ENCODE measurements at regions not wholly inside any gene's neighbourhood (a gene's known extent, or its start where the extent isn't known, plus 50 kb on each side); places are given as distances from the start of the nearest gene placed in this dataset.
"Not testable (repeated sequence)": the region's sequence is repeated elsewhere in the genome, so short reads cannot be mapped to it uniquely, and the experiment has no call there.

DNA sequence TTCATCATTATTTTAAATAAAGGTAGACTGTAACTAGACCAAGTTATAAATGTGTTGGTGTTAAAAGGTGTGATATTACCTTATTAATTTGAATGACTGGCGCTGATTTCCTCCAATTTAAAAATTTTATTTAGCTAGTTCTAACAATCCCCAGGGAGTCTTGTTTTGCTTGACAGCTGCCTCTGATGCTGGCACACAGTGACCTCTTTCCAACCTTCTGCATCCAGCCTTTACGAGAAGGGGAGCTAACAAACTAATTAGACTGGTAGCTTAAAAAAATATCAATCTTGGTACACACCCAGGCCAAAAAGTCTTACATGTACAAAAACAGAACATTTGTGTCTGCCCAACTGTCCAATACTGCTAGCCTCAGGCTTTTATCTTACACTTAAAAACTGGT is 51.8 kb upstream of the ENPEP start:
- no peak for DNase-seq (ENCODE audit: low spot score)

GRCh38 chr4:110418641-110419040 is 57.3 kb upstream of the ENPEP start:
- no peak for DNase-seq (ENCODE audit: low spot score)

GRCh38 chr4:110417136-110417535 is 58.8 kb upstream of the ENPEP start:
- DNase-seq (ENCODE audit: low spot score), result no peak

DNA sequence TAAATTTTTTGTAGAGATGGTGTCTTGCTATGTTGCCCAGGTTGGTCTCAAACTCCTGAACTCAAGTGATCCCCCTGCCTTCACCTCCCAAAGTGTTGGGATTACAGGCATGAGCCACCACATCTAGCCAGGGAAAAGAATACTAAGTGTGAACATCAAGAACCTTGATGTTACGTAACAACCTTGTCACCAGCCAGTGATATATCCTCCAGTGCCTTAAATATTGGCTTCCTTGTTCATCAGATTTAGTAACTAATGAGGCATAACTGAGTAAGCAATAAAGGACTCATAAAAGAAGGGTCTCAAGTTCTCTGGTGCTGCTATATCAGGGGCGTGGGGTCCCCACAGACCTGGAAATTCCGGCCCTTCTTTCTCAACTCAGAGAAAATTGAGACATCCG is 60.5 kb upstream of the ENPEP start:
- no peak for DNase-seq (ENCODE audit: low spot score)

- DNase-seq (ENCODE audit: low spot score), result no peak
Measured at GRCh38 chr4:110415041-110415440, 60.9 kb upstream of the ENPEP start.

GRCh38 chr4:110414561-110414920 is 61.4 kb upstream of the ENPEP start:
- no peak for DNase-seq (ENCODE audit: low spot score)

- not testable (repeated sequence) for DNase-seq (ENCODE audit: low spot score)
Measured at GRCh38 chr4:110413807-110414560, 62.0 kb upstream of the ENPEP start.

DNA sequence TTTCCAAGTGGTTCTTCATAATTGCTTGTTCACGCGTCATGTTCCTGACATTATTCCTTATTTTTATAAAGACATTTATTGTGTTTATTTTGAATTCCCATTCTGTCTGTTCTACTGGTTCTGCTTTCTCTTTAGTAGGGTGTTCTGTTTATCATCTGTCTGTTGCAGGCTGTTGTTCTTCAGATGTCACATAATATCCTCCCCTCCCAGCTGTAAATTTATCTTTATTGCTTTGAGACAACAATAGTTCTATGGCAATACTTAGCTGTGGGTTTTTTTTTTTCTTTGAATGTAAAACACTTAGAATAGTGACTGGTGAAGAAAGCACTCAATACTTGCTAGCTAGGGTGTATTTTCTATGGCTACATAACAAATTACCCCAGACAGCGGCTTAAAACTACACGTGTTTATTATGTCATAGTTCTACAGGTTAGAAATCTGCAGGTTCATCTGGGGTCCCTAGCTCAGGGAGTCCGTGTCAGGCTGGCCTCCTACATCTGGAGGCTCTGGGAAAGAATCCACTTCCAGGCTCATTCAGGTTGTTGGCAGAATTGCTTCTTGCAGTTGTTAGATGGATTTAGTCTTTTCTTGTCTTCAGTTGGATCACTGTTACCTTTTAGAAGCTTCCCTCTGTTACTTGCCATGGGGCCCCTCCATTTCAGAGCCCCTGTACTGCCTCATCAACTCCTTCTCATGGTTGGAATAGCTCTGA is 63.4 kb upstream of the ENPEP start:
- no peak for DNase-seq (ENCODE audit: low spot score)

- DNase-seq (ENCODE audit: low spot score), result no peak
Measured at GRCh38 chr4:110411574-110412011, 64.4 kb upstream of the ENPEP start.

DNA sequence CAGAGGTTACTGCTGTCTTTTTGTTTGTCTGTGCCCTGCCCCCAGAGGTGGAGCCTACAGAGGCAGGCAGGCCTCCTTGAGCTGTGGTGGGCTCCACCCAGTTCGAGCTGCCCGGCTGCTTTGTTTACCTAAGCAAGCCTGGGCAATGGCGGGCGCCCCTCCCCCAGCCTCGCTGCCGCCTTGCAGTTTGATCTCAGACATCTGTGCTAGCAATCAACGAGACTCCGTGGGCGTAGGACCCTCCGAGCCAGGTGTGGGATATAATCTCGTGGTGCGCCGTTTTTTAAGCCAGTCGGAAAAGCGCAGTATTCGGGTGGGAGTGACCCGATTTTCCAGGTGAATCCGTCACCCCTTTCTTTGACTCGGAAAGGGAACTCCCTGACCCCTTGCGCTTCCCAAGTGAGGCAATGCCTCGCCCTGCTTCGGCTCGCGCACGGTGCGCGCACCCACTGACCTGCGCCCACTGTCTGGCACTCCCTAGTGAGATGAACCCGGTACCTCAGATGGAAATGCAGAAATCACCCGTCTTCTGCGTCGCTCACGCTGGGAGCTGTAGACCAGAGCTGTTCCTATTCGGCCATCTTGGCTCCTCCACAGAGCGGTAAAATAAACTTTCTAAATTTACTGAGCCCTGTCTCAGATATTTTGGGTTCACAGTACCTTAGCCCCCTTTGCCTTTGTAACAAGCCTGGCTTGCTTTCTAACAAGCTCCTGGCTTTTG is 64.9 kb upstream of the ENPEP start:
- not testable (repeated sequence) for DNase-seq (ENCODE audit: low spot score)

GRCh38 chr4:110400086-110400485 is 75.9 kb upstream of the ENPEP start:
- DNase-seq (ENCODE audit: low spot score), result no peak

GRCh38 chr4:110399046-110399445 is 76.9 kb upstream of the ENPEP start:
- not testable (repeated sequence) for DNase-seq (ENCODE audit: low spot score)

GRCh38 chr4:110396963-110397362 is 79.0 kb upstream of the ENPEP start:
- no peak for DNase-seq (ENCODE audit: low spot score)

- DNase-seq (ENCODE audit: low spot score), result no peak
Measured at GRCh38 chr4:110395421-110395820, 80.5 kb upstream of the ENPEP start.

- no peak for DNase-seq (ENCODE audit: low spot score)
Measured at GRCh38 chr4:110394871-110395270, 81.1 kb upstream of the ENPEP start.

- DNase-seq (ENCODE audit: low spot score), result no peak
Measured at GRCh38 chr4:110381784-110382183, 94.2 kb upstream of the ENPEP start.

GRCh38 chr4:110372485-110372884 is 103.5 kb upstream of the ENPEP start:
- DNase-seq (ENCODE audit: low spot score), result no peak

DNA sequence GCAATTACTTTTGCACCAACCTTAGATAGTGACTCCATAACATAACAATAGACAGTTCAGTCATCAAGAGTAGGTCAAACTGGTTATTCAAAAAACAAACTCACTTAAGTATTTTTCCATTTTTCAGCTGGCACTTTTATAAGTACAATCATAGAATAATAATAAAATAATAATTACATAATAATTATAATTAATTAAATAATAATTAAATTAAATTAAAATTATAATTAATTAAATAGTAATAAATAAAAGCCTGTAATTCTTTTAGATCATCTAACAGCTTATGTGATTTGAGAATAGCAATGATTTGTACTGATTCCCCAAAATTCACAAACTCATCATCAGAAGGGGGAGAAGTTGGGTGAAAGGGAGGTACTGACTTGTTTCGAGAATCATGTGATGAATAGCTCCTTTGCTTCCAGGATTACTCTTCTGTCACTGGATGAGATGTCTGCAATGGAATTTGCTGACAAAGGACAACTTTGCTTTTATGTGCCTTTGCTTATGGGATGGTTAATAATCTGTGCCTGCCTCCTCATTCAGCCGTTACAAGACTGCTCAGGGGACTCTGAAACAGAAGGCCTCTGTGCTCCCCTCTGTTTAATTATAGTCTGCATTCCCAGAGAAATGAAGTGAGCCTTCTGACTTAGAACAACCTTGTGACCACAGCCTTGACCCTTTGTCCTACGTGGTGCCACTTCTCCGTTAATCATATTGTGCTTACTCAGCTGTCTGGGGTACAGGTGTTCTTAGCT is 104.8 kb upstream of the ENPEP start:
- DNase-seq (ENCODE audit: low spot score), result no peak

- no peak for DNase-seq (ENCODE audit: low spot score)
Measured at GRCh38 chr4:110368409-110368808, 107.5 kb upstream of the ENPEP start.

DNA sequence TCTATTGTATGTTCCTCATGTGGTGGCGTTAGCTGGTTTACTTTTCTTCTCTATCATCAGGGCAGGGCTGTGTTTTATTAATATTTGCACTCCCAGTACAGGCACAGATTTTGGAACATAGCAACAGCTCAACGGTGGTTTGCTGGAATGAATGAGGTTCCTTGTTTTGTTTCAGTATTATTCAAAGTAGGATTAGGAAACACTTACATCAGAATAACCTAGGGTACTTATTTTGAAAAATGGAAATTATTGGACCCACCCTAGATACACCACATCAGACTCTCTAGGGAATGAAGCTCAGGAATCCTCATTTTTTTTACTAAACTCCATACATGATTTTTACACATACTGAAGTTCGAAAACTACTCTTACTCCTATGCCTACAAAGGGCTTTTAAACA is 108.8 kb upstream of the ENPEP start:
- no peak for DNase-seq (ENCODE audit: low spot score)

- no peak for DNase-seq (ENCODE audit: low spot score)
Measured at GRCh38 chr4:110365761-110366160, 110.2 kb upstream of the ENPEP start.

- no peak for DNase-seq (ENCODE audit: low spot score)
Measured at GRCh38 chr4:110364911-110365520, 110.9 kb upstream of the ENPEP start.

Measured in AG08396 (cell line).